ENCODE measurements at regions not wholly inside any gene's neighbourhood (a gene's known extent, or its start where the extent isn't known, plus 50 kb on each side); places are given as distances from the start of the nearest gene placed in this dataset.
A peak's percentile ranks its signal among the peaks of the same experiment; 100 is the strongest.
"Not testable (repeated sequence)": the region's sequence is repeated elsewhere in the genome, so short reads cannot be mapped to it uniquely, and the experiment has no call there.

- no peaks in the 10 kb centered on the region for H3K4me1 ChIP-seq (ENCODE audit: insufficient read depth)
- no peak overlapping the region for H3K27ac ChIP-seq
- no peaks in the 10 kb centered on the region for H3K9me3 ChIP-seq
- no peaks in the 10 kb centered on the region for H3K27me3 ChIP-seq
- DNase-seq = no peak
- TF ChIP-seq EP300 (IDR thresholded peaks at IDR 0.05) = no peak
- TF ChIP-seq, protein P1, sequence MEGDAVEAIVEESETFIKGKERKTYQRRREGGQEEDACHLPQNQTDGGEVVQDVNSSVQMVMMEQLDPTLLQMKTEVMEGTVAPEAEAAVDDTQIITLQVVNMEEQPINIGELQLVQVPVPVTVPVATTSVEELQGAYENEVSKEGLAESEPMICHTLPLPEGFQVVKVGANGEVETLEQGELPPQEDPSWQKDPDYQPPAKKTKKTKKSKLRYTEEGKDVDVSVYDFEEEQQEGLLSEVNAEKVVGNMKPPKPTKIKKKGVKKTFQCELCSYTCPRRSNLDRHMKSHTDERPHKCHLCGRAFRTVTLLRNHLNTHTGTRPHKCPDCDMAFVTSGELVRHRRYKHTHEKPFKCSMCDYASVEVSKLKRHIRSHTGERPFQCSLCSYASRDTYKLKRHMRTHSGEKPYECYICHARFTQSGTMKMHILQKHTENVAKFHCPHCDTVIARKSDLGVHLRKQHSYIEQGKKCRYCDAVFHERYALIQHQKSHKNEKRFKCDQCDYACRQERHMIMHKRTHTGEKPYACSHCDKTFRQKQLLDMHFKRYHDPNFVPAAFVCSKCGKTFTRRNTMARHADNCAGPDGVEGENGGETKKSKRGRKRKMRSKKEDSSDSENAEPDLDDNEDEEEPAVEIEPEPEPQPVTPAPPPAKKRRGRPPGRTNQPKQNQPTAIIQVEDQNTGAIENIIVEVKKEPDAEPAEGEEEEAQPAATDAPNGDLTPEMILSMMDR (IDR thresholded peaks at IDR 0.05) = no peak
- TF ChIP-seq POLR2A (IDR thresholded peaks at IDR 0.05) = no peak
- H3K36me3 ChIP-seq = no peaks in the 10 kb centered on the region
- no peak overlapping the region for H3K4me3 ChIP-seq
- intact Hi-C loops (cut with DNase I) = no loop called here
Measured at GRCh38 chr13:88031980-88032559, 360.9 kb downstream of the SLITRK5 start.

GRCh38 chr13:88036205-88036604 lies 365.0 kb downstream of the SLITRK5 start:
- intact Hi-C loops (cut with DNase I); H3K9me3 ChIP-seq; H3K27me3 ChIP-seq; H3K36me3 ChIP-seq; H3K4me1 ChIP-seq (ENCODE audit: insufficient read depth); H3K27ac ChIP-seq; DNase-seq; H3K4me3 ChIP-seq: not testable (repeated sequence)
- 92 to 95% (median 93%) methylated on average over 8 of the region's 8 CpGs for WGBS, 3 donors

- no peaks in the 10 kb centered on the region for H3K9me3 ChIP-seq
- intact Hi-C loops (cut with DNase I) = no loop called here
- no peaks in the 10 kb centered on the region for H3K36me3 ChIP-seq
- no peaks in the 10 kb centered on the region for H3K4me1 ChIP-seq (ENCODE audit: insufficient read depth)
- 7 to 29% (median 16%) methylated on average over 1 of the region's 1 CpG for WGBS, 3 donors
- TF ChIP-seq, protein P1 (IDR thresholded peaks at IDR 0.05) = no peak
- no peak for TF ChIP-seq EP300 (IDR thresholded peaks at IDR 0.05)
- no peak for TF ChIP-seq POLR2A (IDR thresholded peaks at IDR 0.05)
- no peaks in the 10 kb centered on the region for H3K27me3 ChIP-seq
- no peak overlapping the region for H3K27ac ChIP-seq
- H3K4me3 ChIP-seq = no peak overlapping the region
- no peak for DNase-seq
Measured at GRCh38 chr13:88042489-88042888, 371.3 kb downstream of the SLITRK5 start.

- Histone ChIP-seq H3K36me3 (no peaks in the 10 kb centered on the region), H3K4me1 (ENCODE audit: insufficient read depth) (no peaks in the 10 kb centered on the region), H3K27me3 (no peaks in the 10 kb centered on the region), H3K9me3 (no peaks in the 10 kb centered on the region), H3K4me3 (no peak overlapping the region), H3K27ac (no peak overlapping the region)
- WGBS, 3 donors = 80 to 87% (median 81%) methylated on average over 8 of the region's 8 CpGs
- DNase-seq = peak in 1 of 5 donors; percentile 3
- TF ChIP-seq, protein P1 (IDR thresholded peaks at IDR 0.05) = no peak
- no peak for TF ChIP-seq POLR2A (IDR thresholded peaks at IDR 0.05)
- TF ChIP-seq EP300 (IDR thresholded peaks at IDR 0.05) = no peak
- intact Hi-C loops (cut with DNase I) = no loop called here
Measured at GRCh38 chr13:88051746-88052482, 380.7 kb downstream of the SLITRK5 start.

DNA sequence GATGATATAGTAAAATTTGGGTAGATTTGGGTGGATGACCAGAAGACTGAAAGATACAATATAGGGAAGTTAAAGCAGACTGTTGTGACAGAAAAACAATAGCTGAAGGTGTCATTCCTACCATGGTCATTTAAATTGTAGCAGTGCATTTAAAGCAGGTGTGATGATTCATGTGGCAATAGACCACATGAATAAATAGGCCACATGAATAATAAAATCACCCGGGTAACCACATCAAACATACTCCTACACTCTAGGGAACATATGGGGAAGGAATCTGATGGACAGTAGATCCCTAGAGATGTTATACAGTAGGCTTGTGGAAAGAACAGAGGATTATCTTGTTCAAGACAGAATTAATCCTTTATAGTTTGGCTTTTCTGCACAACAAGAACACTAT lies 392.6 kb downstream of the SLITRK5 start:
- intact Hi-C loops (cut with DNase I) = no loop called here
- Histone ChIP-seq H3K4me3 (no peak overlapping the region), H3K4me1 (ENCODE audit: insufficient read depth) (no peaks in the 10 kb centered on the region), H3K27me3 (no peaks in the 10 kb centered on the region), H3K27ac (no peak overlapping the region), H3K9me3 (no peaks in the 10 kb centered on the region), H3K36me3 (no peaks in the 10 kb centered on the region)
- DNase-seq = no peak
- WGBS, 3 donors = 41 to 52% (median 47%) methylated on average over 1 of the region's 1 CpG
- TF ChIP-seq, protein P1 (IDR thresholded peaks at IDR 0.05) = no peak
- no peak for TF ChIP-seq POLR2A (IDR thresholded peaks at IDR 0.05)
- no peak for TF ChIP-seq EP300 (IDR thresholded peaks at IDR 0.05)

Data from ovary (tissue), 7 donors.